ENCODE measurements at regions not wholly inside any gene's neighbourhood (a gene's known extent, or its start where the extent isn't known, plus 50 kb on each side); places are given as distances from the start of the nearest gene placed in this dataset.

DNA sequence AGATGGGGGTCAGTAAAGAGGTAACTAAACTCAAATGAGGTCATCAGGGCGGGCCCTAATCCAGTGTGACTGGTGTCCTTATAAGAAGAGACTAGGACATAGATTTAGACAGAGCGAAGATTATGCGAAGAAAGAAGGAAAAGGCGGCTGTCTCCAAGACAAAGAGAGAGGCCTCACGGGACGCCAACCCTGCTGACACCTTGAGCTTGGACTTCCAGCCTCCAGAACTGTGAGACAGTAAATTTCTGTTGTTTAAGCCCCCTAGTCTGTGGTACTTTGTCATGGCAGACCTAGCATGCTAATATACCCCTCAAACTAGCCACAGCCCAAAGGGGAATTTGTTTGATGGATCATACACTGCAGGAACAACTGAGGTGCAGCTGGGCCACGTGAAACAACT is 183.0 kb downstream of the ABHD5 start:
- TF ChIP-seq EZH2 (IDR thresholded peaks at IDR 0.05; ENCODE audit: low read length, missing control alignments) (no peak), CTCF (conservative IDR thresholded peaks at IDR 0.05 in 1 of 2, IDR thresholded peaks at IDR 0.05 in 1 of 2; ENCODE audit: low read depth in 1 of 2, low read length in 2 of 2) (no peak)

Data from fibroblast of lung (primary cell).